ENCODE measurements at regions not wholly inside any gene's neighbourhood (a gene's known extent, or its start where the extent isn't known, plus 50 kb on each side); places are given as distances from the start of the nearest gene placed in this dataset.

GRCh38 chr2:220445429-220446105 is 818.1 kb downstream of the SLC4A3 start:
- Mint-ChIP-seq H3K36me3 (no peaks in the 10 kb centered on the region), H3K4me1 (no peaks in the 10 kb centered on the region), H3K27me3 (no peaks in the 10 kb centered on the region), H3K9me3 (peaks cover 2% of the 10 kb centered on the region), H3K27ac (no peak overlapping the region), H3K4me3 (no peak overlapping the region)
- DNase-seq: no peak

- H3K27me3 Mint-ChIP-seq: no peaks in the 10 kb centered on the region
- no peak overlapping the region for H3K4me3 Mint-ChIP-seq
- no peaks in the 10 kb centered on the region for H3K36me3 Mint-ChIP-seq
- no peak overlapping the region for H3K27ac Mint-ChIP-seq
- H3K9me3 Mint-ChIP-seq: peaks cover 2% of the 10 kb centered on the region
- H3K4me1 Mint-ChIP-seq: no peaks in the 10 kb centered on the region
- no peak for DNase-seq
Observed at GRCh38 chr2:220446106-220446712, 818.8 kb downstream of the SLC4A3 start.

- no peak overlapping the region for H3K4me3 Mint-ChIP-seq
- peaks cover 2% of the 10 kb centered on the region for H3K9me3 Mint-ChIP-seq
- DNase-seq: no peak
- no peak overlapping the region for H3K27ac Mint-ChIP-seq
- H3K27me3 Mint-ChIP-seq: no peaks in the 10 kb centered on the region
- H3K4me1 Mint-ChIP-seq: no peaks in the 10 kb centered on the region
- no peaks in the 10 kb centered on the region for H3K36me3 Mint-ChIP-seq
Observed at GRCh38 chr2:220450846-220451245, 823.4 kb downstream of the SLC4A3 start.

DNA sequence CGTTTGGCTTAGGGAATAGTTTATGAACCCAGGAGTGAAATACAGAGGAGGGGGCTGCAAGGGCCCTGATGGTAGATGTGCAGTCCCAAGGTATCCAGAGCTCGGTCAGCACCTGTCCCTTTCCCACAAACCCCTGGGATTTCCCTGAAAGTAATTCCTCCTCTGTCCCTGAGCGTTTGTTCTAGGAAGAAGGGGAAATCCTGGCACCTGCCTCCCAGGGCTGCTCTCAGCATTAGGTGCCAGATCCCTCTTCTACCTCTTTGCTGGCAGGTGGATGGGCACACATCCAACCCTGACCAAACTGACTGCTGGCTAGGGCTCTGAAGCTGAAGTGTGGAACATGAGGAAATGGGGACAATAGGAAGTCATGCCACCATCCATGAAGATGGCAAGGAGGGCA is 824.0 kb downstream of the SLC4A3 start:
- DNase-seq: no peak
- H3K9me3 Mint-ChIP-seq: peaks cover 2% of the 10 kb centered on the region
- no peak overlapping the region for H3K4me3 Mint-ChIP-seq
- no peaks in the 10 kb centered on the region for H3K4me1 Mint-ChIP-seq
- no peaks in the 10 kb centered on the region for H3K27me3 Mint-ChIP-seq
- no peak overlapping the region for H3K27ac Mint-ChIP-seq
- H3K36me3 Mint-ChIP-seq: no peaks in the 10 kb centered on the region

- no peak overlapping the region for H3K27ac Mint-ChIP-seq
- no peaks in the 10 kb centered on the region for H3K4me1 Mint-ChIP-seq
- no peaks in the 10 kb centered on the region for H3K9me3 Mint-ChIP-seq
- no peak overlapping the region for H3K4me3 Mint-ChIP-seq
- no peaks in the 10 kb centered on the region for H3K27me3 Mint-ChIP-seq
- no peaks in the 10 kb centered on the region for H3K36me3 Mint-ChIP-seq
- DNase-seq: no peak
Observed at GRCh38 chr2:220452561-220452960, 825.1 kb downstream of the SLC4A3 start.

- Mint-ChIP-seq H3K4me1 (no peaks in the 10 kb centered on the region), H3K36me3 (no peaks in the 10 kb centered on the region), H3K27ac (no peak overlapping the region), H3K4me3 (no peak overlapping the region), H3K9me3 (no peaks in the 10 kb centered on the region), H3K27me3 (no peaks in the 10 kb centered on the region)
- DNase-seq: no peak
Observed at GRCh38 chr2:220455351-220455990, 828.0 kb downstream of the SLC4A3 start.

DNA sequence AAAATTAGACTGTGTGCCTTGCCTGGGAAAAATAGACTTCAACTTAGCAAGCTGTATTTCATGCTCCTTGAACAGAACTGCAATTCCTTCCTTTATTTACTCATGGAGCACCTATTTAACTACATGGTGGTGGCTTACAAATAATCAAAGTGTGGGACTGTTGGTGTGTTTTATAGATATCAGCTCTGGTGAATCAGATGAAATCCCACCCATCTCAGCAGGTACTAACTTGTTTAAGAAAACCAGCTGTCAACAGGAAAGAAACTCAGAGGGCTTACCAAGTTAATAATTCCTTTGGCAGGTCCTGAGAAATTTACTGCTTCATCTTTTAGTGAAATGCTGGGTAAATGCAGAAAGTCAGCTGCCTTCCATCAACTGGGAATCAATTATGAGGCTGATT is 830.6 kb downstream of the SLC4A3 start:
- Mint-ChIP-seq H3K27ac (no peak overlapping the region), H3K4me1 (no peaks in the 10 kb centered on the region), H3K27me3 (no peaks in the 10 kb centered on the region), H3K9me3 (no peaks in the 10 kb centered on the region), H3K36me3 (no peaks in the 10 kb centered on the region), H3K4me3 (no peak overlapping the region)
- no peak for DNase-seq

GRCh38 chr2:220460257-220460985 is 833.0 kb downstream of the SLC4A3 start:
- DNase-seq: no peak
- Mint-ChIP-seq H3K27ac (no peak overlapping the region), H3K4me1 (no peaks in the 10 kb centered on the region), H3K9me3 (no peaks in the 10 kb centered on the region), H3K4me3 (no peak overlapping the region), H3K36me3 (no peaks in the 10 kb centered on the region), H3K27me3 (no peaks in the 10 kb centered on the region)

DNA sequence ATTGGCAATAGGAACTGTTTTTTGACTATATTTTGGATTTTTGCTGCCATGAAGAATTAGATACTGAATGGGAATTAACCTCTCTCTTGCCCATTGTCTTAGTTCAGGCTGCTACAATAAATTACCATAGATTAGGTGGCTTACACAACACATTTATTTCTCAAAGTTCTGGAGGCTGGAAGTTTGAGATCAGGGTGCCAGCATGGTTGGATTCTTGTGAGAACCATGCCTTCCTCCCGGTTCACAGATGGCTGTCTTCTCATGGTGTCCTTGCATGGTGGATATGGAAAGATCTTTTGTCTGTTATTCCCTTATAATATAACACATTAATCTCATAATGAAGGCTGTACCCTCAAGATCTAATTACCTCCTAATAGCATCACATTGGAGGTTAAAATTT is 836.4 kb downstream of the SLC4A3 start:
- Mint-ChIP-seq H3K9me3 (no peaks in the 10 kb centered on the region), H3K27ac (no peak overlapping the region), H3K27me3 (peaks cover 5% of the 10 kb centered on the region), H3K4me1 (no peaks in the 10 kb centered on the region), H3K36me3 (no peaks in the 10 kb centered on the region), H3K4me3 (no peak overlapping the region)
- DNase-seq: no peak

GRCh38 chr2:220465700-220466099 is 838.3 kb downstream of the SLC4A3 start:
- no peaks in the 10 kb centered on the region for H3K4me1 Mint-ChIP-seq
- no peaks in the 10 kb centered on the region for H3K36me3 Mint-ChIP-seq
- peaks cover 5% of the 10 kb centered on the region for H3K27me3 Mint-ChIP-seq
- H3K4me3 Mint-ChIP-seq: no peak overlapping the region
- H3K9me3 Mint-ChIP-seq: no peaks in the 10 kb centered on the region
- DNase-seq: no peak
- H3K27ac Mint-ChIP-seq: no peak overlapping the region

DNA sequence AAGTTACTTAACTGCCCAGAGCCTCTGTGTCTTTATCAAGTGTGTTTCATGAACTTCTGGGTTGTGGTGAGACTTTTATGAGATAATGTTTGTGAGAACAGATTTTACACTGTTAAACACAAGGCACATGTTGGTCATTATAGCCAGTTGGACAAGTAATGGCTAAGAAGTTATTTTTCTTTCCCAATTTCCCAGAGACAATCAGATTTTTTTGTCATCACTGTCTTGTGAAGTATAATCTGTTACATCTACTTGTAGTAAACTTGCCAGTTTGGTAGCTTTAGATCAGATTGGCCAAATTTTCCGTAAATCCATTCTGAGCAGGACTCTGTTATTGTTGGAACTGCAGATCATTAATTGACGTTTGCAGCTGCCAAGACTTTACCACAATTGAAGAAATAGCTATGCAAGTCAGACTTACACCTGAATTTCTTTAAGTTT is 838.8 kb downstream of the SLC4A3 start:
- Mint-ChIP-seq H3K36me3 (no peaks in the 10 kb centered on the region), H3K9me3 (no peaks in the 10 kb centered on the region), H3K27ac (no peak overlapping the region), H3K4me1 (no peaks in the 10 kb centered on the region), H3K27me3 (peaks cover 5% of the 10 kb centered on the region), H3K4me3 (no peak overlapping the region)
- DNase-seq: no peak

- DNase-seq: no peak
- no peaks in the 10 kb centered on the region for H3K9me3 Mint-ChIP-seq
- H3K4me1 Mint-ChIP-seq: no peaks in the 10 kb centered on the region
- H3K27ac Mint-ChIP-seq: no peak overlapping the region
- H3K27me3 Mint-ChIP-seq: peaks cover 5% of the 10 kb centered on the region
- H3K36me3 Mint-ChIP-seq: no peaks in the 10 kb centered on the region
- H3K4me3 Mint-ChIP-seq: no peak overlapping the region
Observed at GRCh38 chr2:220469201-220469600, 841.8 kb downstream of the SLC4A3 start.

GRCh38 chr2:220473611-220474010 is 846.2 kb downstream of the SLC4A3 start:
- no peaks in the 10 kb centered on the region for H3K36me3 Mint-ChIP-seq
- H3K4me3 Mint-ChIP-seq: no peak overlapping the region
- DNase-seq: no peak
- no peaks in the 10 kb centered on the region for H3K27me3 Mint-ChIP-seq
- no peaks in the 10 kb centered on the region for H3K9me3 Mint-ChIP-seq
- no peak overlapping the region for H3K27ac Mint-ChIP-seq
- H3K4me1 Mint-ChIP-seq: no peaks in the 10 kb centered on the region

GRCh38 chr2:220476877-220477276 is 849.4 kb downstream of the SLC4A3 start:
- Mint-ChIP-seq H3K4me1 (no peaks in the 10 kb centered on the region), H3K9me3 (no peaks in the 10 kb centered on the region), H3K27me3 (no peaks in the 10 kb centered on the region), H3K27ac (no peak overlapping the region), H3K36me3 (no peaks in the 10 kb centered on the region), H3K4me3 (no peak overlapping the region)
- DNase-seq: no peak

- Mint-ChIP-seq H3K9me3 (no peaks in the 10 kb centered on the region), H3K36me3 (no peaks in the 10 kb centered on the region), H3K27ac (no peak overlapping the region), H3K27me3 (no peaks in the 10 kb centered on the region), H3K4me1 (no peaks in the 10 kb centered on the region), H3K4me3 (no peak overlapping the region)
- no peak for DNase-seq
Observed at GRCh38 chr2:220478305-220479058, 851.1 kb downstream of the SLC4A3 start.

Data from activated naive CD8-positive, alpha-beta T cell treated with anti-CD3 and anti-CD28 coated beads for 36 hours (primary cell).